Right forelimb (tissue), 1 donor: ENCODE measurements at regions not wholly inside any gene's neighbourhood (a gene's known extent, or its start where the extent isn't known, plus 50 kb on each side); places are given as distances from the start of the nearest gene placed in this dataset.
A peak's percentile ranks its signal among the peaks of the same experiment; 100 is the strongest.
"Not testable (repeated sequence)": the region's sequence is repeated elsewhere in the genome, so short reads cannot be mapped to it uniquely, and the experiment has no call there.

Experiments used
- DNase-seq: peaks from one replicate; pipeline ENCODE4 v3.0.0-alpha.2; 2018

GRCh38 chr10:6718550-6718949 is 138.5 kb upstream of the PRKCQ start:
- no peak for DNase-seq

DNA sequence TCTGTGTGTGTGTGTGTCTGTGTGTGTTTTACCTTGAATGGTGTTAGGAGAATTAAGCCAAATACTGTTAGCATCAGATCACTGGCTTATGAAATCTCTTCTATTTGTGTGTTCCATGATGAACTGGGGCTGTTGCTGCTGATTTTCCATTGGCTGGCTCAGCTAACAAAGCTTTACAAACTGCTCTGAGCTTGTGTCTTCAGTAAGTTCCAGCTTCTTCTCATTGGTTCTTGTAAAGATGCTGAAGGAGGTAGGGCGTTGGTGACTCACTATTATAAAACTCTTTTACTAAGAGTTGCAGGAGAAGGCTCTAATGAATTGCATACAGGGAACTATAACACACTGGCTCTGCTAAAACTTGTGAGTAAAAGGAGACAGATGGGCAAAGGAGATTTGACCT is 136.4 kb upstream of the PRKCQ start:
- no peak for DNase-seq

DNA sequence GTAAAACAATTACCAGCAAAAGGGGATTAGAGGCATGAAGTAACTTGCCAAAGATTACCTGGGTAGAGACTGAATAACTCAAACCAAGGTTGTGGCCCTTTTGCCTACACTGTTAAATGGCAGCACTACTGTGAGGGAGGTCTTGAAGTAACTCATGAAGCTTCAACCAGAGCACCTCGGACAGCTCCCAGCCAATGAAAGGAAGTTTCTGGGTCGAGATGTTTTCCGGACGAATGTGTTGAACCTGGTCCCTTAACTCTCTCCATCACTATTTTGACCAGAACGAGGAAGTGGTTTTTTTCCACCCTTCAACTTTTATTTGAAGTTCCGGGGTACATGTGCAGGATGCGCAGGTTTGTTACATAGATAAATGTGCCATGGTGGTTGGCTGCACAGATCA is 133.6 kb upstream of the PRKCQ start:
- no peak for DNase-seq

DNA sequence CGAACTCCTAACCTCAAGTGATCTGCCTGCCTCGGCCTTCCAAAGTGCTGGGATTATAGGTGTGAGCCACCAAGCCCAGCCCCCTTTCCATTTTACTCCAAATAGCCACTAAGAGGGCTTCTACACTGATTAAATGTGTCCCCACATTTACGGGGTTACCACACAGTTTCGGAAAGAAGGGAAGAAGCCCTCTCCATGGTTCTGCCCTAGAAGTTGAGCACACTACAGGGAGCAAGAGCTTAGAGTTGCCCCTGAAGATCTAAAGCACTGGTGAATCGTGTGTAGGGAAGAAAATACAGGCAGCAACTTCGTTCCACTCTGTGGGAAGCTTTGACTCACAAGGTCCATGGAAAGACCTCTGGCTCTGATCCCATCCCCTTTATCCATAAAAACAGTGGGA is 133.0 kb upstream of the PRKCQ start:
- no peak for DNase-seq

GRCh38 chr10:6711881-6712280 is 131.8 kb upstream of the PRKCQ start:
- no peak for DNase-seq

DNA sequence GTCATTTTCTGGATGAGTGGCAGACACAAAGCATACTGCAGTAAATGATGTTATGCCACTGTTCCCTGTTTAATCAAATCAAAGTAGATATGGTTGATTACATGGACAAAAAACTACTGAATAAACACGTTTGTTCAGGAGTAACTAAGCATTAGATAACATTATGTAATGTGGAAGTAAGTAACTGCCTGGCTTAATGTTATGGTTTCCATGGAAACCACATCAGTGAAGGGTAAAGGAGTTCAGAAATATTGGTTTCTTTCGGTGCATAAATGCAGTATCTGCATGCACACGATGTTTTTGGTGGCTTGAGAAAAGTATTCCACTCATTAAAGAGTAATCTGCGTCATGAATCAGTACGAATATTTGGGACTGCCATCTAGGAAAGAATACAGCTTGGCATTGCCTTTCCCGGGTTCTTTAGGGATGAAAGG is 131.3 kb upstream of the PRKCQ start:
- no peak for DNase-seq

DNA sequence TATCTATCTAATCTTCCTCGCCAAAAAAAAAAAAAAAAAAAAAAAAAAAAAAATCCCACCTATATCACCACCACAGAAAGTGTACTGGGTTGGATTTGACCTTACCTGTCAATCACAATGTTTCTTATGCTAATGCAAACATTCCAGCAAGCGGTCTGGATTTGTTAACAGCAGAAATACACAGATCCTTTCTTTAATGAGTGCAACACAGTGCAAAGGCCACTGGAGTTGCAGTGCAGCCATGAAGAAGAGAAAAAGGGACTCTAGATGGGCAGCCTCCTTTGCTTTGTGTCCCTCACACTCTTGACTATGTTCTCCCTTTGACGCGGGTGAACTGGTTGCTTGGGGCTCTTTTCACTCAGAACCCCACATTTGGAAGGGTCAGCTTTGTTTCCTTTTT is 127.3 kb upstream of the PRKCQ start:
- DNase-seq: no peak

- DNase-seq: no peak
These were observed 126.6 kb upstream of the PRKCQ start for GRCh38 chr10:6706725-6707124.

DNA sequence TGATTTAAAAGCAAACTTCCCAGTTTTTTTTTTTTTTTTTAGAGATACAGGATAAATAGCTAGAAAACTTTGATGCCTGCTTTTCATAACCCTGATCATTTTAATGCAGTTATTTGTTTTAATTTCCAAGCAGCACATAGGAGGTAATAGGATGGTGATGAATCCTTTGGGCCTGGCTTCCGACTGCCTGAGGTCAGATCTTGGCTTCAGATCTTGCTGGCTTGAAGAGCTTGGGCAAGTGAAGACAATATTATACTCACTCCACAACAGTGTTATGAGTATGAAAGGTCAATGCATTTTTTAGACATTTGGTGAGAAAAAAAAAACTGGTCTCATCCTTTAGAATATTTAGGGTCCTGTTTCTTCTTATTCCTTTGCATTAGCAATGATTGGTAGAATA is 124.8 kb upstream of the PRKCQ start:
- no peak for DNase-seq

GRCh38 chr10:6702833-6703232 is 122.8 kb upstream of the PRKCQ start:
- DNase-seq: not testable (repeated sequence)

GRCh38 chr10:6702030-6702429 is 122.0 kb upstream of the PRKCQ start:
- no peak for DNase-seq

DNA sequence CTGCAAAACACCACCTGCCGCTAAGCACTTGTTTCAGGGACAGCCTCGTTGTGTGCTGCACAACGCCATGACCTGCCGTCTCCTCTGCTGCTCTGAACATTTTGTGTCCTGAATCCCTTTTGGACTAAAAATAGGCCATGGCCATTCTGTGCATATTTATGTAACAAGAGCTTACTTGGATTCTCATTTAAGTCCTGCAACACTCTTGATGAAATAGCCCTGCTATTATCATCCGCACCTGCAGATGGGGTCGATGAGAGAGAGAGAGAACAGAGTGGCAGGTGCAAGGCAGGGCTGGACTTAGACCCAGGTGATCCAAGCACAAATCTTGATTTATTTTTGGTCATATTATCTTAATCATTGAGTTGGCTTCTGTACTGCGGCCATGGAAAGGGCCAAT is 121.2 kb upstream of the PRKCQ start:
- DNase-seq: no peak

- no peak for DNase-seq
These were observed 120.0 kb upstream of the PRKCQ start for GRCh38 chr10:6700066-6700465.

DNA sequence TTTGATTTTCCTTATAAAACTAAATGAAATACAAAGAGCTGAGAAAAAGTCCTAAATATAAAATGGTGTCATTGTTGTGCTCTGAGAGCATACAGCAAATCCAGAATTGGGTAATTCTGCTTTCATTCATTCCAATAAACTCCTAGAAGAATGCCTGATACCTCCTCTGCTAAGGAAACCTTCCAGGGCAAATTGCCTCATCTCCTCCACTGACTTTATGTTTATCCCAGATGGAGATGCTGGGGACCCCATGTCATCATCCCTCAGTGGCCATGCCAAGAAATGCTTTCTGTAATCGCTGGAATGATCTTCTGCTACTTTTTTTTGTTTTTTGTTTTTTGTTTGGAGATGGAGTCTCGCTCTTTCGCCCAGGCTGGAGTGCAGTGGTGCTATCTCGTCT is 119.3 kb upstream of the PRKCQ start:
- no peak for DNase-seq

- DNase-seq: no peak
These were observed 115.4 kb upstream of the PRKCQ start for GRCh38 chr10:6695519-6695918.

- no peak for DNase-seq
These were observed 114.5 kb upstream of the PRKCQ start for GRCh38 chr10:6694447-6695140.

- DNase-seq: no peak
These were observed 112.8 kb upstream of the PRKCQ start for GRCh38 chr10:6692856-6693255.

GRCh38 chr10:6692103-6692502 is 112.0 kb upstream of the PRKCQ start:
- no peak for DNase-seq

DNA sequence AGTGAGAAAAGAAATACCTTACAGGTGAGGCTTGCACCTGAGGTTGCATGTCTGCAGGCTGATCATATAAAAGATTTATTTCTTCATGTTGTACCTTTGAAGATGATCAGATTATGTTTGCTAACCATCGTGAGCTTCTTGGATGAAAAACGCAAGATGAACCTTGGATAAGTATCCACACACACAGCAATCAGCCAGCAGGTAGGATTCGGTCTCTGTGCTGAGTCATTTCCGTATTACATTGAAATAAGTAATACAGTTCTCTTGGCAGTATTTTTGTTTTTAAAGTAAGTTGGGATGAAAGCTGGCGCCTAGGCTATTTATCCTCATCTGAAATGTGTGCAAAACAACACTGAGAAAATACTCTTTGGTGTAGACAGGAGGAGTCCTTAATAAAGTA is 109.0 kb upstream of the PRKCQ start:
- no peak for DNase-seq

DNA sequence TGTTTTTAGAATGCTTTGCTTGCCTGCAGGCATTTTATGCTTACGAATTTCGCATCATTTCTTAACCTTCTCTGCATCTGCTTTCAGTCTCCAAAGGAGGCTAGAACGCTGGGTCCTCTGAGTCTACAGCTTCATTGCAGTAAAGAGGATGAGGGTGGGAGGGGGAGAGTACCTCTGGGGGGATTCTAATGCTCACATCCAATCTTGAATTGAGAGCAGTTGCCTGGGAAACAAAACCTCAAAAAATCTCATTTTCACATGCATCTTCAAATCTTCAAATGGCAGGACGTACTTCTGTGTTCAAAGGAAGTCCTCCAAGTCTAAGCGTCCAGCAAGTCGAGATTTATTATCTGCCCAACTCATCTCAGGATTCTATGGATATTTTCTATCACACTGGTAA is 100.7 kb upstream of the PRKCQ start:
- no peak for DNase-seq

- no peak for DNase-seq
These were observed 98.9 kb upstream of the PRKCQ start for GRCh38 chr10:6678956-6679355.

GRCh38 chr10:6678211-6678803 is 98.2 kb upstream of the PRKCQ start:
- peak; percentile 56 for DNase-seq

DNA sequence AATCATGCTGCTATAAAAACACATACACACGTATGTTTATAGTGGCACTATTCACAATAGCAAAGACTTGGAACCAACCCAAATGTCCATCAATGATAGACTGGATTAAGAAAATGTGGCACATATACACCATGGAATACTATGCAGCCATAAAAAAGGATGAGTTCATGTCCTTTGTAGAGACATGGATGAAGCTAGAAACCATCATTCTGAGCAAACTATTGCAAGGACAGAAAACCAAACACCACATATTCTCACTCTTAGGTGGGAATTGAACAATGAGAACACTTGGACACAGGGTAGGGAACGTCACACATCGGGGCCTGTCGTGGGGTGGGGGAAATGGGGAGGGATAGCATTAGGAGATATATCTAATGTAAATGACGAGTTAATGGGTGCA is 97.1 kb upstream of the PRKCQ start:
- DNase-seq: not testable (repeated sequence)

GRCh38 chr10:6674291-6674690 is 94.2 kb upstream of the PRKCQ start:
- DNase-seq: no peak

DNA sequence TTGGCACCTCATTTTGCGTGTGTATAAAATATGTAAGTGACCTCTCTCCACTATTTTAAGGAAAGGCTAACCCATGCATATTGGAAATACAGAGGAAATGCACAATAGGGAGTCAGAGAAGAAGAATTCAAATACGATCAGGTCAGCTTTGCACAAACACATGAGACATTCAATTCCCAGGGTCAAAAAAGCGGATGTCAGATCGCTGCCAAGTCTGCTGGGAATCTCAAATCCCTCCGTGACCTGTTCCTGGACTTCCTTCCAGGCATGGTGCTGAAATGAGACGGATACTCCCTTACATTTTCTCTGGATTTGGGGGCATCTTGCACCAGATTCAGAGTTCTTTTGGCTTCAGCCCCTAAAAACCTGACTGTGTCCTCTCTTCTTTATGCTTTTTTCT is 91.9 kb upstream of the PRKCQ start:
- DNase-seq: no peak
